ENCODE measurements at regions not wholly inside any gene's neighbourhood (a gene's known extent, or its start where the extent isn't known, plus 50 kb on each side); places are given as distances from the start of the nearest gene placed in this dataset.

- TF ChIP-seq CTCF (IDR thresholded peaks at IDR 0.05) (no peak), POLR2A (IDR thresholded peaks at IDR 0.05) (no peak)
- intact Hi-C loops (cut with DNase I; ENCODE audit: low total_unique reads): no loop called here
- Histone ChIP-seq H3K4me1 (no peaks in the 10 kb centered on the region), H3K4me3 (no peak overlapping the region), H3K27ac (no peak overlapping the region), H3K27me3 (no peaks in the 10 kb centered on the region), H3K9me3 (no peaks in the 10 kb centered on the region), H3K36me3 (no peaks in the 10 kb centered on the region)
- no peak for DNase-seq
These were observed 676.4 kb upstream of the CHAC2 start for GRCh38 chr2:53091183-53091582.

- no peak overlapping the region for H3K27ac ChIP-seq
These were observed 679.6 kb upstream of the CHAC2 start for GRCh38 chr2:53087874-53088461.

GRCh38 chr2:53087262-53087873 lies 680.2 kb upstream of the CHAC2 start:
- Histone ChIP-seq H3K4me1 (no peaks in the 10 kb centered on the region), H3K27me3 (no peaks in the 10 kb centered on the region), H3K9me3 (no peaks in the 10 kb centered on the region), H3K36me3 (no peaks in the 10 kb centered on the region), H3K27ac (no peak overlapping the region), H3K4me3 (no peak overlapping the region)
- intact Hi-C loops (cut with DNase I; ENCODE audit: low total_unique reads): no loop called here
- DNase-seq: no peak
- no peak for TF ChIP-seq POLR2A (IDR thresholded peaks at IDR 0.05)
- no peak for TF ChIP-seq CTCF (IDR thresholded peaks at IDR 0.05)

More at GRCh38 chr2:53087874-53088461, 679.6 kb upstream of the CHAC2 start:
- Histone ChIP-seq H3K4me1 (no peaks in the 10 kb centered on the region), H3K9me3 (no peaks in the 10 kb centered on the region), H3K27me3 (no peaks in the 10 kb centered on the region), H3K36me3 (no peaks in the 10 kb centered on the region), H3K4me3 (no peak overlapping the region)
- TF ChIP-seq POLR2A (IDR thresholded peaks at IDR 0.05): no peak
- TF ChIP-seq CTCF (IDR thresholded peaks at IDR 0.05): no peak
- no peak for DNase-seq
- intact Hi-C loops (cut with DNase I; ENCODE audit: low total_unique reads): no loop called here

DNA sequence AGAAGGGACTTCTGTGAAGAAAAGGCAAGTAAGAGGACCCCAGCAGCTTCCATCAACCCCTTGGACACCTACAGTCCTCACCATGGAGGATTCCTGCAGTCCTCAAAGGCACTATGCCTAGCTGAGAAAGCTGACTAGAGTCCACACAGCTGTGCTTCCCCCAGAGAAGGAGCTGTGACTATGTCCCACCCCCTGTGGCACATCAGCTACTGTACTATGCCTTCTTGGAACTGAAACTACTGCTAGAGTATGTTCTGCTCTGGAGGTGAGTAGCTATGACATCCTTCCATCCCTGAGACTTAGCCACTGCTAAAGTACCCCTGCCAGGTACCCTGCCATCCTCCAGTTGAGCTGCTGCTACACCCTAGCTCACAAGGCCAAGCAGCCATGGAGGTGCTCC lies 690.2 kb upstream of the CHAC2 start:
- no peaks in the 10 kb centered on the region for H3K36me3 ChIP-seq
- H3K9me3 ChIP-seq: no peaks in the 10 kb centered on the region
- no peak for TF ChIP-seq POLR2A (IDR thresholded peaks at IDR 0.05)
- TF ChIP-seq CTCF (IDR thresholded peaks at IDR 0.05): no peak
- no peak overlapping the region for H3K27ac ChIP-seq
- intact Hi-C loops (cut with DNase I; ENCODE audit: low total_unique reads): no loop called here
- H3K4me1 ChIP-seq: no peaks in the 10 kb centered on the region
- DNase-seq: no peak
- no peaks in the 10 kb centered on the region for H3K27me3 ChIP-seq
- no peak overlapping the region for H3K4me3 ChIP-seq

GRCh38 chr2:53075760-53076159 lies 691.8 kb upstream of the CHAC2 start:
- Histone ChIP-seq H3K27ac (no peak overlapping the region), H3K27me3 (no peaks in the 10 kb centered on the region), H3K4me1 (no peaks in the 10 kb centered on the region), H3K4me3 (no peak overlapping the region), H3K36me3 (no peaks in the 10 kb centered on the region), H3K9me3 (no peaks in the 10 kb centered on the region)
- DNase-seq: no peak
- intact Hi-C loops (cut with DNase I; ENCODE audit: low total_unique reads): no loop called here
- TF ChIP-seq POLR2A (IDR thresholded peaks at IDR 0.05): no peak
- no peak for TF ChIP-seq CTCF (IDR thresholded peaks at IDR 0.05)
